Body of pancreas (tissue), 4 donors: ENCODE measurements at regions not wholly inside any gene's neighbourhood (a gene's known extent, or its start where the extent isn't known, plus 50 kb on each side); places are given as distances from the start of the nearest gene placed in this dataset.

ENCODE experiments used
- POLR2A ChIP-seq, 3 donors: fragments of 450-650 bp; IDR thresholded peaks; one replicate each; pipeline ENCODE4 v1.6.1; 2016; ENCODE audit warnings: antibody characterized with exemption in 3 of 3, mild to moderate bottlenecking in 2 of 3
- TF ChIP-seq, protein P1 (sequence below), 7 experiments: fragments of 450-650 bp in 4 of 7; fragments of 200-600 bp in 3 of 7; sonication (generic) in 3 of 7; IDR thresholded peaks; one replicate each; pipeline ENCODE4 v1.5.1; 2016 to 2019; ENCODE audit warnings: antibody characterized with exemption in 7 of 7

DNA sequence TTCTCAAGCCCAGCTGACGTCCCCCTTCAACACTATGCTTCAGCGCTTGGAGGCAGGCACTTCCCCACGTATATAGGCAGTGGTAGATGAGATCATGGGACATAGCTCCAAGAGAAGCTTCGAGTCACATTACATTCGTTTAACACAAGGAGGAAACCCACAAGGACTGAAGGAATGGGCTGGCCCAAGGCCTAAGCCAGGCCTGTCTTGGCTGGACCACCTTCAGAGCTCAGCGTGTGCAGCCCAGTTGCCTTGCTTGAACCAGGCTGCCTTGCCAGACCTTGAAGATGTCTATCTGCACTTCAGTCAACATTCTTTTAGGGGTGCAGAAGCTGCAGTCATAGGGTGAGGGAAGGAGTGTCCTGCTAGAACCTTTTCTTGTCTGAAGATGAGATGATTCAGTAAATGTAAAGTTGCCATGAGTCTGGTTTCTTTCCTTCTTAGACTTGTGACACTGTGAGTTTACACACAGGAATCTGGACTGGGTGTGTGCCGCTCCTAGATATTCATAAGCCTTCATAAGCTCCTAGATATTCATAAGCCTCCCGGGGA, 144.1 kb upstream of the RBPJ start:
- TF ChIP-seq POLR2A (IDR thresholded peaks at IDR 0.05) = no peak
- TF ChIP-seq, protein P1, sequence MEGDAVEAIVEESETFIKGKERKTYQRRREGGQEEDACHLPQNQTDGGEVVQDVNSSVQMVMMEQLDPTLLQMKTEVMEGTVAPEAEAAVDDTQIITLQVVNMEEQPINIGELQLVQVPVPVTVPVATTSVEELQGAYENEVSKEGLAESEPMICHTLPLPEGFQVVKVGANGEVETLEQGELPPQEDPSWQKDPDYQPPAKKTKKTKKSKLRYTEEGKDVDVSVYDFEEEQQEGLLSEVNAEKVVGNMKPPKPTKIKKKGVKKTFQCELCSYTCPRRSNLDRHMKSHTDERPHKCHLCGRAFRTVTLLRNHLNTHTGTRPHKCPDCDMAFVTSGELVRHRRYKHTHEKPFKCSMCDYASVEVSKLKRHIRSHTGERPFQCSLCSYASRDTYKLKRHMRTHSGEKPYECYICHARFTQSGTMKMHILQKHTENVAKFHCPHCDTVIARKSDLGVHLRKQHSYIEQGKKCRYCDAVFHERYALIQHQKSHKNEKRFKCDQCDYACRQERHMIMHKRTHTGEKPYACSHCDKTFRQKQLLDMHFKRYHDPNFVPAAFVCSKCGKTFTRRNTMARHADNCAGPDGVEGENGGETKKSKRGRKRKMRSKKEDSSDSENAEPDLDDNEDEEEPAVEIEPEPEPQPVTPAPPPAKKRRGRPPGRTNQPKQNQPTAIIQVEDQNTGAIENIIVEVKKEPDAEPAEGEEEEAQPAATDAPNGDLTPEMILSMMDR (IDR thresholded peaks at IDR 0.05) = no peak
